ENCODE measurements at regions not wholly inside any gene's neighbourhood (a gene's known extent, or its start where the extent isn't known, plus 50 kb on each side); places are given as distances from the start of the nearest gene placed in this dataset.

DNA sequence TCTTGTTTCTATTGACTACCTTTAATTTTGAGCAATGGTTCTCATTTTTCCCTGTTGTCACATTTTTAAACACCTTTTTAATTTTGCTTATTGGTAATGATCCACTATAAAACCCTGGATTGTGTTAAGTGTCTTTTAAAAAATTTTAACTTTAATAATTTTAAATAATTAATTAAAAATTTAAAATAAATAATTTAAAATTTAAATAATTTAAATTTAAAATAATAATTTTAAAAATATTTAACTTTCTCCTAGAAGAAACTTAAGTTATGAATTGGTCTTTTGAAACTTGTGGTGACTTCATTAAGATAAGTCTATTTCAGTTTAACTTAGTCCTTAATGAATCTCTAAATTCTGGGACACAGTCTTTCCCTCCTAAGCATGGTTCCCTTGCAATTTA lies 566.3 kb upstream of the GALNTL6 start:
- TF ChIP-seq CTCF (IDR thresholded peaks at IDR 0.05) (no peak), POLR2A (IDR thresholded peaks at IDR 0.05) (no peak)

All from esophagus squamous epithelium (tissue), 4 donors.